ENCODE measurements at regions not wholly inside any gene's neighbourhood (a gene's known extent, or its start where the extent isn't known, plus 50 kb on each side); places are given as distances from the start of the nearest gene placed in this dataset.

DNA sequence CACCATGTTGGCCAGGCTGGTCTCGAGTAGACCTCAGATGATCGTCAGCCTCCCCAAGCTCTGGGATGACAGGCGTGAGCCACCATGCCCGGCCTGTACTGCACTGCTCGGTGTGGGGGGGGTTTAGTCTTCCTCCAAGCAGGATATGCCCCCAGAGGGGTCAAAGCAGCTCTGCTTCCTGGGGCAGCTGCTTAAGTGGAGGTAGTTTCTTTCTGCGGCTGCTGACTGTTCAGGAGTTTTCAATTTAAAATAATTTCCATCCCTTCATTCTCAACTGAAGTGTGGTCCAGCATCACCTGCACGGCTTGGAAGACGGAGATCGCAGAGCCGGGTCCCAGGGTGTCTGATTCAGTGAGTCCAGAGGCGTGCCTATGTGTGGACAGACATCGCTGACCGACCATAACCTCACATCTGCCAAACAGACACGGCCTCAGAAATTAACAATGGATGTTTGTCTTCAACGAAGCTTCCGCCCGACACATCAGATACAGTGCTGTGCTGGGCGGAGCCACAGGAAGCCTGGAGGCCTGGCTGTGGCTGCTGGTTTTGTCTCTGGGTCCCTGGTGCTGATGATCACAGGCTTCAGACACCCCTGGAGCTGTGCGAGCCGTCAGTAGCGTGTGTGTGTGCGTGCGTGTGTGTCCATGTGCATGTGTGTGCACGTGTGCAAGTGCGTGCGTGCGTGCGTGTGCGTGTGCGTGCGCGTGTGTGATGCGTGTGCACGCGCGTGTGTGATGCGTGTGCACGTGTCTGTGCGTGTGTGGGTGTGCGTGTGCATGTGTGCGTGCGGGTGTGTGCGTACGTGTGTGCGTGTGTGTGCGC is 226.5 kb upstream of the PITRM1 start:
- TF ChIP-seq JUN (IDR thresholded peaks at IDR 0.05; ENCODE audit: borderline replicate concordance, insufficient read depth, insufficient read length, low read depth) (no peak), POLR2AphosphoS5 (IDR thresholded peaks at IDR 0.05; ENCODE audit: insufficient read depth, low read depth, low read length) (no peak), CTCF (IDR thresholded peaks at IDR 0.05; ENCODE audit: extremely low read depth in 1 of 2, insufficient read depth in 1 of 2, low read depth in 1 of 2, low read length in 2 of 2) (no peak), FOS (IDR thresholded peaks at IDR 0.05; ENCODE audit: borderline replicate concordance, insufficient read depth, low read length) (no peak), EZH2 (IDR thresholded peaks at IDR 0.05; ENCODE audit: borderline replicate concordance, low read depth, low read length, severe bottlenecking) (no peak), POLR2A (IDR thresholded peaks at IDR 0.05; ENCODE audit: low read depth, low read length) (no peak)
- TF ChIP-seq, protein P1, sequence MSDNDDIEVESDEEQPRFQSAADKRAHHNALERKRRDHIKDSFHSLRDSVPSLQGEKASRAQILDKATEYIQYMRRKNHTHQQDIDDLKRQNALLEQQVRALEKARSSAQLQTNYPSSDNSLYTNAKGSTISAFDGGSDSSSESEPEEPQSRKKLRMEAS (IDR thresholded peaks at IDR 0.05; ENCODE audit: insufficient read depth, insufficient read length) = no peak
